Ovary (tissue), 3 donors: ENCODE measurements at regions not wholly inside any gene's neighbourhood (a gene's known extent, or its start where the extent isn't known, plus 50 kb on each side); places are given as distances from the start of the nearest gene placed in this dataset.

ENCODE experiments used
- CTCF ChIP-seq, 3 donors: fragments of 450-650 bp in 2 of 3; fragments of 200-600 bp in 1 of 3; IDR thresholded peaks; one replicate each; pipeline versions ENCODE4 v1.5.1 to v1.8.0; 2016 to 2022; ENCODE audit warnings: antibody characterized with exemption in 3 of 3, mild to moderate bottlenecking in 1 of 3
- POLR2A ChIP-seq: fragments of 450-650 bp; IDR thresholded peaks from one replicate; pipeline ENCODE4 v1.6.1; 2017; ENCODE audit warnings: antibody characterized with exemption, mild to moderate bottlenecking, moderate library complexity
- donor health status: DM: no; HTN: no; CAD: no.

- TF ChIP-seq CTCF (IDR thresholded peaks at IDR 0.05) (no peak), POLR2A (no peak)
Observed at GRCh38 chr5:124652514-124652819, 94.0 kb downstream of the ZNF608 start.
